GM12873 (cell line): ENCODE measurements at regions not wholly inside any gene's neighbourhood (a gene's known extent, or its start where the extent isn't known, plus 50 kb on each side); places are given as distances from the start of the nearest gene placed in this dataset.

Source experiments
- TF ChIP-seq, protein P1 (sequence below): IDR thresholded peaks from 2 replicates; pipeline ENCODE4 v1.5.1; 2012; ENCODE audit warnings: low read depth, mild to moderate bottlenecking, moderate library complexity, low read length, control low read depth; ENCODE audit not compliant: insufficient read depth; ENCODE audit errors: missing control alignments

DNA sequence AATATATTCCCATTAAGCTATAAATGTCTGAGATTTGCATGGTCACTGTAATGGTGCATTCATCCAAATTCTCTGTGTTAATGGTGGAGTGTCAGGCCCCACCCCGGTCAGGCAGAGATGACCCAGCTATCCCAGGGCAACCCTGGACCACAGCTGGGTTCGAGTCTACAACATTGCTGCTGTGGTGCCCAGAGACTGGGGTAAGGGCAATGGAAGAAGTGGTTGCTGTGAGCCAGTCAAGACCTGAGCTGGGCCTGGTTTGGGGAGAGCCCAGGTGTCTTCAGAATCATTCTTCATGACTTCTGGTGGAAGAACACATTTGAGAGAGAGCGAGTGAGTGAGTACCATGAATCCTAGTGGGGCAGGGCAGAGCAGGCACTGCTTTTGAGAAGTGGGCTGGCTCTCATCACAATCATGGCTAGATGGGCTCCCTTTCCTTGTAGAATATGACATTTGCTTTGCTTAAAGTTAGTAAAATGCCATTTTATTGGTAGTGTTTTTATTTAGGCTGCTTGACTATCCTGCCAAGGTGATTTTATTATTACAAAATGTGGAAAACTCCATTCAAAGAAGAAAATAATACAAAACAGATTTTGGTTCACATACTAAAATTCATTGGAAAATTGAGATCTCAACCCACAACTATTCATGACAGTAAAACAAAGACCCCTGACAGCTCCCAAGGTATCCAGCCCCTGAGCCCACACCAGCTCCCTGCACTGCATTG is 125.8 kb upstream of the SLC25A48 start:
- TF ChIP-seq, protein P1, sequence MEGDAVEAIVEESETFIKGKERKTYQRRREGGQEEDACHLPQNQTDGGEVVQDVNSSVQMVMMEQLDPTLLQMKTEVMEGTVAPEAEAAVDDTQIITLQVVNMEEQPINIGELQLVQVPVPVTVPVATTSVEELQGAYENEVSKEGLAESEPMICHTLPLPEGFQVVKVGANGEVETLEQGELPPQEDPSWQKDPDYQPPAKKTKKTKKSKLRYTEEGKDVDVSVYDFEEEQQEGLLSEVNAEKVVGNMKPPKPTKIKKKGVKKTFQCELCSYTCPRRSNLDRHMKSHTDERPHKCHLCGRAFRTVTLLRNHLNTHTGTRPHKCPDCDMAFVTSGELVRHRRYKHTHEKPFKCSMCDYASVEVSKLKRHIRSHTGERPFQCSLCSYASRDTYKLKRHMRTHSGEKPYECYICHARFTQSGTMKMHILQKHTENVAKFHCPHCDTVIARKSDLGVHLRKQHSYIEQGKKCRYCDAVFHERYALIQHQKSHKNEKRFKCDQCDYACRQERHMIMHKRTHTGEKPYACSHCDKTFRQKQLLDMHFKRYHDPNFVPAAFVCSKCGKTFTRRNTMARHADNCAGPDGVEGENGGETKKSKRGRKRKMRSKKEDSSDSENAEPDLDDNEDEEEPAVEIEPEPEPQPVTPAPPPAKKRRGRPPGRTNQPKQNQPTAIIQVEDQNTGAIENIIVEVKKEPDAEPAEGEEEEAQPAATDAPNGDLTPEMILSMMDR = no peak

DNA sequence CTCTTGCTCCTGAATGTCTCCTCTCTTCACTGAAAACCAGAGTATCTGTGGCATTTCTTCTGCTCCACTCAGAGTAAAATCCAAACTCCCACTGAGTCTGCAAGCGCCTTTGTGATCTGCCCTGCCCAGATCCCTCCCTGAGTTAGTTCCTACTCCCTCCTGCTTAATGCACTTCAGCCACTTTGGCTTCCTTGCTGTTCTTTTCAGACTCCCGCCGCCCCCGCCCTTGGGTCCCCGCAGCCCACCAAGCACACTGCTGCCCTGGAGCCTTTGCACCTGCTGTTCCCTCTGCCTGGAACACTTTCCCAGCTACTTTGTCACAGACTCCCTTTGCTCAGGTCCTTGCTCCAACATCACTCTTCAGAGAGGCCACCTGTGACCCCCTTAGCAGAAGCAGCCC is 127.2 kb upstream of the SLC25A48 start:
- TF ChIP-seq, protein P1 = no peak

DNA sequence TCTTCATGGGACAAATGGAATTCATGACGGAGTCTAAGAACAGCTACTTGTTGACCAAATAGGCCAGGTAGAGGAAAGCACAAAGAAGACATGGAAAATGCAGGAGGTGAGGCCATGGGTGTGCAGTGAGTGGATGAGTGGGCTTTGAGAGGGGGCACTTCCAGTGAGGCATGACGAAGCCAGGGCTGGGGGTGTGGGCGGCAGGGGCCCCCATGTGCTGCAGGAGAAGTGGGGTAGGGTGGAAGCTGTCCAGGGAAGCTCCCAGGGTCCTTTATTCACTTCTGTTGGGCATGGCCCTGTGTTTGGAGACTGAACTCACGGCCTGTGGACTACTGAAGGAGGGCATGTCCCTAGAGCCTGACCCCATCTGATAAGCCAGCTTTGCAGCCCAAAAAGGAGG is 127.6 kb upstream of the SLC25A48 start:
- TF ChIP-seq, protein P1 = no peak

DNA sequence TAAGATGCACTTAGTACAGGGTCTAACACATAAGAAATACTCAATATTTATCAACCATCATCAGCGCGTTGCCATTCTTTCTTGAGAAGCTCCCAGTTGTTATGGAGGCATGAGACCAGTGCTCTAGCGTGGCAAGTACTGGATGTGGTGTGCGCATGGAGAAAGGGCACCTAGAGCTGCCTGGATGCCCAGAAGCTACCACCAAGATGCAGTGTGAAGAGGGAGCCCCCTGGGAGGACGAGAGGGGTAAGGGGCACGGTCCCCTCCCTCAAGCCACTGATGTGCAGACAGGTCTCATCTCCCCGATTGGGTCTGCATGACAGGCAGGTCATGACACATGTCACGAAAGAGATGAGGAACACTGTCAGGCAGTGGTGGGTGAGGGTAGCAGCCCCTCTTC is 127.7 kb upstream of the CXCL14 start:
- TF ChIP-seq, protein P1 = no peak

DNA sequence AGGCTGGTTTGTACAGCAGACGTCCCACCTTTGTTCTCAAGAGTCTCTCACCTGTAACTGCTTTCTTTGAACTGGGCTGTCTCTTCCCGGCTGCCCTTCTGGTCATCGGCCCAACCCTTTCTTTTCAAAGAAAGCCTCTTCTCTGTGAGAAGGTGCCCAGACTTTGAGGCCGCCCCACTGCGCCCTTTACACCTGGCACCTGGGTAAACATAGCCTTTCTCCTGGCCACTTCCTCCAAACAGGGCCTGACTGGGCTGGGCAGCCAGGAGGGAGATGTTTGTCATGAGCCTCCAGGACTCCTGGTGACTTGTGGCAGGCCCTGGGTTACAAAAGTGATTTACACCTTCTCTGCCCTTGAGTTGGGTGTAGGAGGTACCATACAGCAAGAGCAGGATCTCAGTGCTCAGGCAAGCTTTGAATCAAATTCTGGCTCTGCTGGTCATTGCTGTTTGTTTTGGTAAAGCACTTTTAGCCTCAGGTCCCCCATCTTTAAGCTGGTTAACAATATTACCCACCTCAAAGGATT is 127.2 kb upstream of the CXCL14 start:
- TF ChIP-seq, protein P1 = no peak

DNA sequence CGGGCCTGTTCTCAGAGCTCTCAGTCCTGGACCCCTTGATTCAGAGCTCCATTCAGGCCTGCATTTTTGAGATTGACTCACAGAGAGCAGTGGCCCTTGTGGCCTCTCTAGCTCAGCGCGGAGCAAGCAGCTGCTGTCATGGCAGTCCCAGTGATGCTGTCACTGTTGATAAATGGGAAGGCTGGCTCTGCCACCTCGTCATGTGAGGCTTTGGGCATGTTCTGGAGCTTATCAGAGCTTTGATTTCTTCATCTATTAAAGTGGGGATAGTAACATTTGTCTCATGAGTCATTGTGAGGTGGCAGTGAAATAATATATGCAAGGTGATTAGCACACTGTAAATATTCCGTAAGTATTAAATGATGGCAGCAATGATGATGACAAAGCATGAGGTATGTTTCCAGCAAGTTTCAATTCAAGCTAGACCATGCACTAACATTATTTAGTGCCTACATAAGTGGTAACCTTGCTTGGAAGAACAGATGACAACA is 126.4 kb upstream of the CXCL14 start:
- TF ChIP-seq, protein P1 = no peak

DNA sequence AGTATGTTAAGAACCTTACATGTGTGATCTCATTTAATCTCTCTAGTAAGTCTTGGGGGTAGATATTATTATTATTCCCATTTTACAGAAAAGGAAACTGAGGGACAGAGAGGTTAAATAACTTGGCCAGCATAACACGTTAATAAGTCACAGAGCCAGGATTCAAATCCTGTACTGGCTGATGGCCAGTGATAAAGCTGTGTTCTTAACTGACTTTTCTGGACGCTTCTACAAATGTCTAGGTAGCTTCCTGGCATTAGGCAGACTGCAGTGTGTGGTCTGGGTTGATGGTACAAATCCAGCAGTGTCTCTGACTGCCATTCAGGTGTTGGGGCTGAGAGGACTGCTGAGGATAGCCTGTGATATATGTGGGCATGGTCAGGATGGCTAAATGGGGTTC is 125.8 kb upstream of the CXCL14 start:
- TF ChIP-seq, protein P1 = no peak
